Upper lobe of left lung (tissue), 6 donors: ENCODE measurements at regions not wholly inside any gene's neighbourhood (a gene's known extent, or its start where the extent isn't known, plus 50 kb on each side); places are given as distances from the start of the nearest gene placed in this dataset.

Source experiments
- ATAC-seq, 2 donors: fragments of 200-7000 bp; cut with Tn5 transposase; one replicate each; pipeline ENCODE4 v1.9.1; 2022; ENCODE audit warnings: mild to moderate bottlenecking in 2 of 2, moderate library complexity in 2 of 2; ENCODE audit not compliant: low FRiP score in 2 of 2
- DNase-seq, 2 donors: peaks; one replicate each; pipeline ENCODE4 v3.0.0-alpha.2; 2019 to 2020
- H3K27ac ChIP-seq, 4 donors: fragments of 200-600 bp; sonication (generic); one replicate each; pipeline ENCODE4 v1.5.1; 2016 to 2019
- H3K27me3 ChIP-seq, 4 donors: fragments of 200-600 bp; sonication (generic); one replicate each; pipeline ENCODE4 v1.5.1; 2017 to 2019
- H3K36me3 ChIP-seq, 4 donors: fragments of 200-600 bp; sonication (generic); one replicate each; pipeline ENCODE4 v1.5.1; 2016 to 2019
- H3K4me1 ChIP-seq, 4 donors: fragments of 200-600 bp; sonication (generic); one replicate each; pipeline ENCODE4 v1.5.1; 2018 to 2019
- H3K4me3 ChIP-seq, 4 donors: fragments of 200-600 bp; sonication (generic); one replicate each; pipeline ENCODE4 v1.5.1; 2017 to 2019; ENCODE audit warnings: mild to moderate bottlenecking in 2 of 4, moderate library complexity in 1 of 4
- H3K9me3 ChIP-seq, 4 donors: fragments of 200-600 bp; sonication (generic); one replicate each; pipeline ENCODE4 v1.5.1; 2018 to 2019
- EP300 ChIP-seq, 4 donors: sonication (generic); formaldehyde crosslinking; IDR thresholded peaks; one replicate each; pipeline ENCODE4 v1.5.1; 2017; ENCODE audit warnings: antibody characterized with exemption in 4 of 4, control low read depth in 2 of 4
- POLR2A ChIP-seq, 4 donors: fragments of 450-650 bp; IDR thresholded peaks; one replicate each; pipeline ENCODE4 v1.5.1; 2016 to 2017; ENCODE audit warnings: antibody characterized with exemption in 4 of 4, mild to moderate bottlenecking in 2 of 4
- POLR2AphosphoS5 ChIP-seq, 2 donors: sonication (generic); formaldehyde crosslinking; IDR thresholded peaks; one replicate each; pipeline ENCODE4 v1.5.1; 2017; ENCODE audit warnings: antibody characterized with exemption in 2 of 2
- WGBS, 2 donors: methylation state at CpG; one replicate each; pipeline ENCODE4 v1.1.5; 2017 to 2018; 5-methylcytosine and 5-hydroxymethylcytosine counted together
- TF ChIP-seq, protein P1 (sequence below), 6 experiments: fragments of 450-650 bp in 4 of 6; fragments of 200-600 bp in 2 of 6; sonication (generic) in 2 of 6; IDR thresholded peaks; one replicate each; pipeline ENCODE4 v1.5.1; 2016 to 2019; ENCODE audit warnings: antibody characterized with exemption in 6 of 6
- donor health status: DM: no; HTN: no; CAD: no; lungs with moderate emphysema.
- donor health status: DM: no; HTN: yes; CAD: no; lungs with severe emphysema.

- Histone ChIP-seq H3K4me3 (no peak overlapping the region), H3K4me1 (peaks cover 0 to 5% (median 0%) of the 10 kb centered on the region in 4 donors), H3K36me3 (no peaks in the 10 kb centered on the region), H3K27me3 (no peaks in the 10 kb centered on the region), H3K27ac (no peak overlapping the region), H3K9me3 (no peaks in the 10 kb centered on the region)
- ATAC-seq (no peak), DNase-seq (no peak)
- 47 to 52% methylated on average over 2 of the region's 2 CpGs for WGBS, 2 donors
- TF ChIP-seq POLR2A (IDR thresholded peaks at IDR 0.05) (no peak), POLR2AphosphoS5 (IDR thresholded peaks at IDR 0.05) (no peak), EP300 (IDR thresholded peaks at IDR 0.05) (no peak)
- TF ChIP-seq, protein P1, sequence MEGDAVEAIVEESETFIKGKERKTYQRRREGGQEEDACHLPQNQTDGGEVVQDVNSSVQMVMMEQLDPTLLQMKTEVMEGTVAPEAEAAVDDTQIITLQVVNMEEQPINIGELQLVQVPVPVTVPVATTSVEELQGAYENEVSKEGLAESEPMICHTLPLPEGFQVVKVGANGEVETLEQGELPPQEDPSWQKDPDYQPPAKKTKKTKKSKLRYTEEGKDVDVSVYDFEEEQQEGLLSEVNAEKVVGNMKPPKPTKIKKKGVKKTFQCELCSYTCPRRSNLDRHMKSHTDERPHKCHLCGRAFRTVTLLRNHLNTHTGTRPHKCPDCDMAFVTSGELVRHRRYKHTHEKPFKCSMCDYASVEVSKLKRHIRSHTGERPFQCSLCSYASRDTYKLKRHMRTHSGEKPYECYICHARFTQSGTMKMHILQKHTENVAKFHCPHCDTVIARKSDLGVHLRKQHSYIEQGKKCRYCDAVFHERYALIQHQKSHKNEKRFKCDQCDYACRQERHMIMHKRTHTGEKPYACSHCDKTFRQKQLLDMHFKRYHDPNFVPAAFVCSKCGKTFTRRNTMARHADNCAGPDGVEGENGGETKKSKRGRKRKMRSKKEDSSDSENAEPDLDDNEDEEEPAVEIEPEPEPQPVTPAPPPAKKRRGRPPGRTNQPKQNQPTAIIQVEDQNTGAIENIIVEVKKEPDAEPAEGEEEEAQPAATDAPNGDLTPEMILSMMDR (IDR thresholded peaks at IDR 0.05), result no peak
Observed at GRCh38 chr4:123259676-123260646, 136.6 kb upstream of the SPRY1 start.

- 93 to 96% methylated on average over 3 to 5 of the region's 5 CpGs for WGBS, 2 donors
- Histone ChIP-seq H3K27ac (no peak overlapping the region), H3K36me3 (no peaks in the 10 kb centered on the region), H3K4me3 (no peak overlapping the region), H3K9me3 (no peaks in the 10 kb centered on the region), H3K4me1 (peaks cover 0 to 5% (median 0%) of the 10 kb centered on the region in 4 donors), H3K27me3 (no peaks in the 10 kb centered on the region)
- ATAC-seq (peak in 1 of 2 donors; percentile 59), DNase-seq (no peak)
- TF ChIP-seq POLR2AphosphoS5 (IDR thresholded peaks at IDR 0.05), result no peak
- no peak for TF ChIP-seq EP300 (IDR thresholded peaks at IDR 0.05)
- no peak for TF ChIP-seq POLR2A (IDR thresholded peaks at IDR 0.05)
- TF ChIP-seq, protein P1 (IDR thresholded peaks at IDR 0.05), result no peak
Observed at GRCh38 chr4:123260653-123261052, 135.9 kb upstream of the SPRY1 start.

GRCh38 chr4:123262080-123262479, 134.5 kb upstream of the SPRY1 start:
- no peak for DNase-seq
- no peak overlapping the region for H3K4me3 ChIP-seq
- H3K9me3 ChIP-seq, result no peaks in the 10 kb centered on the region
- no peaks in the 10 kb centered on the region for H3K36me3 ChIP-seq
- no peak overlapping the region for H3K27ac ChIP-seq
- ATAC-seq, result no peak
- 86 to 93% methylated on average over 3 of the region's 3 CpGs for WGBS, 2 donors
- no peaks in the 10 kb centered on the region for H3K27me3 ChIP-seq
- H3K4me1 ChIP-seq, result peaks cover 0 to 5% (median 0%) of the 10 kb centered on the region in 4 donors
- TF ChIP-seq EP300 (IDR thresholded peaks at IDR 0.05), result no peak
- no peak for TF ChIP-seq POLR2A (IDR thresholded peaks at IDR 0.05)
- TF ChIP-seq, protein P1 (IDR thresholded peaks at IDR 0.05), result no peak
- TF ChIP-seq POLR2AphosphoS5 (IDR thresholded peaks at IDR 0.05), result no peak

DNA sequence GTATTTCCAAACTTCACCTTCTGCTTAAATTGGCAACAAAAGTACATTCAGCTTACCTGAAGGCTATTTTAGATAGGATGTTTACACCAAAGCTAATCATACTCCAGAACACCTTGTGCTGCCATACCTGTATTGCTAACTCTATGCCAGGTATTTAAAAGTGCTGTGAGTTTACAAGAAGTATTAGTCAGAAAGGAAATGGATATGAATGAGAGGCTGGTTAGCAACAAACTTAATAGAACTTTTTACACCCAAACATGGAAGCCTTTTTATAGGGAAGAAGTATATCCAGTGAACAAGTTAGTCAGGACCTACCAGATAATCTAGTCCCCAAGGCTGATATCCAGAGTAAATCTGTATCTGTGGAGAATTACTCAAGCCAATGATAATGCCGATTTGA, 131.2 kb upstream of the SPRY1 start:
- no peak for ATAC-seq
- WGBS, 2 donors, result 92% methylated on average over 1 of the region's 1 CpG
- DNase-seq, result no peak
- no peak for TF ChIP-seq POLR2A (IDR thresholded peaks at IDR 0.05)
- no peak for TF ChIP-seq EP300 (IDR thresholded peaks at IDR 0.05)
- no peak for TF ChIP-seq POLR2AphosphoS5 (IDR thresholded peaks at IDR 0.05)
- no peaks in the 10 kb centered on the region for H3K4me1 ChIP-seq
- H3K36me3 ChIP-seq, result no peaks in the 10 kb centered on the region
- no peaks in the 10 kb centered on the region for H3K27me3 ChIP-seq
- no peak overlapping the region for H3K27ac ChIP-seq
- H3K9me3 ChIP-seq, result no peaks in the 10 kb centered on the region
- H3K4me3 ChIP-seq, result no peak overlapping the region

GRCh38 chr4:123266221-123266620, 130.4 kb upstream of the SPRY1 start:
- H3K4me1 ChIP-seq, result no peaks in the 10 kb centered on the region
- H3K4me3 ChIP-seq, result no peak overlapping the region
- H3K27ac ChIP-seq, result no peak overlapping the region
- no peaks in the 10 kb centered on the region for H3K27me3 ChIP-seq
- DNase-seq (no peak), ATAC-seq (no peak)
- H3K36me3 ChIP-seq, result no peaks in the 10 kb centered on the region
- TF ChIP-seq EP300 (IDR thresholded peaks at IDR 0.05), result no peak
- no peak for TF ChIP-seq POLR2AphosphoS5 (IDR thresholded peaks at IDR 0.05)
- TF ChIP-seq, protein P1 (IDR thresholded peaks at IDR 0.05), result no peak
- no peak for TF ChIP-seq POLR2A (IDR thresholded peaks at IDR 0.05)
- no peaks in the 10 kb centered on the region for H3K9me3 ChIP-seq
